ENCODE measurements at regions not wholly inside any gene's neighbourhood (a gene's known extent, or its start where the extent isn't known, plus 50 kb on each side); places are given as distances from the start of the nearest gene placed in this dataset.

- no peak for DNase-seq
Measured at GRCh38 chr2:120684289-120685065, 51.2 kb upstream of the GLI2 start.

GRCh38 chr2:120685066-120685973 is 50.3 kb upstream of the GLI2 start:
- DNase-seq, result no peak
